Upper lobe of left lung (tissue), 6 donors: ENCODE measurements at regions not wholly inside any gene's neighbourhood (a gene's known extent, or its start where the extent isn't known, plus 50 kb on each side); places are given as distances from the start of the nearest gene placed in this dataset.
A peak's percentile ranks its signal among the peaks of the same experiment; 100 is the strongest.

Source experiments
- ATAC-seq, 2 donors: fragments of 200-7000 bp; cut with Tn5 transposase; one replicate each; pipeline ENCODE4 v1.9.1; 2022; ENCODE audit warnings: mild to moderate bottlenecking in 2 of 2, moderate library complexity in 2 of 2; ENCODE audit not compliant: low FRiP score in 2 of 2
- DNase-seq, 2 donors: peaks; one replicate each; pipeline ENCODE4 v3.0.0-alpha.2; 2019 to 2020
- H3K27ac ChIP-seq, 4 donors: fragments of 200-600 bp; sonication (generic); one replicate each; pipeline ENCODE4 v1.5.1; 2016 to 2019
- H3K27me3 ChIP-seq, 4 donors: fragments of 200-600 bp; sonication (generic); one replicate each; pipeline ENCODE4 v1.5.1; 2017 to 2019
- H3K36me3 ChIP-seq, 4 donors: fragments of 200-600 bp; sonication (generic); one replicate each; pipeline ENCODE4 v1.5.1; 2016 to 2019
- H3K4me1 ChIP-seq, 4 donors: fragments of 200-600 bp; sonication (generic); one replicate each; pipeline ENCODE4 v1.5.1; 2018 to 2019
- H3K4me3 ChIP-seq, 4 donors: fragments of 200-600 bp; sonication (generic); one replicate each; pipeline ENCODE4 v1.5.1; 2017 to 2019; ENCODE audit warnings: mild to moderate bottlenecking in 2 of 4, moderate library complexity in 1 of 4
- H3K9me3 ChIP-seq, 4 donors: fragments of 200-600 bp; sonication (generic); one replicate each; pipeline ENCODE4 v1.5.1; 2018 to 2019
- CTCF ChIP-seq, 6 experiments: fragments of 450-650 bp in 4 of 6; fragments of 200-600 bp in 2 of 6; sonication (generic) in 2 of 6; IDR thresholded peaks; one replicate each; pipeline ENCODE4 v1.5.1; 2016 to 2019; ENCODE audit warnings: antibody characterized with exemption in 6 of 6
- EP300 ChIP-seq, 4 donors: sonication (generic); formaldehyde crosslinking; IDR thresholded peaks; one replicate each; pipeline ENCODE4 v1.5.1; 2017; ENCODE audit warnings: antibody characterized with exemption in 4 of 4, control low read depth in 2 of 4
- POLR2A ChIP-seq, 4 donors: fragments of 450-650 bp; IDR thresholded peaks; one replicate each; pipeline ENCODE4 v1.5.1; 2016 to 2017; ENCODE audit warnings: antibody characterized with exemption in 4 of 4, mild to moderate bottlenecking in 2 of 4
- POLR2AphosphoS5 ChIP-seq, 2 donors: sonication (generic); formaldehyde crosslinking; IDR thresholded peaks; one replicate each; pipeline ENCODE4 v1.5.1; 2017; ENCODE audit warnings: antibody characterized with exemption in 2 of 2
- WGBS, 2 donors: methylation state at CpG; one replicate each; pipeline ENCODE4 v1.1.5; 2017 to 2018; 5-methylcytosine and 5-hydroxymethylcytosine counted together
- donor health status: DM: no; HTN: no; CAD: no; lungs with moderate emphysema.
- donor health status: DM: no; HTN: yes; CAD: no; lungs with severe emphysema.

- TF ChIP-seq CTCF (IDR thresholded peaks at IDR 0.05), result no peak
- TF ChIP-seq EP300 (IDR thresholded peaks at IDR 0.05), result no peak
- TF ChIP-seq POLR2A (IDR thresholded peaks at IDR 0.05), result no peak
- no peaks in the 10 kb centered on the region for H3K9me3 ChIP-seq
- H3K36me3 ChIP-seq, result no peaks in the 10 kb centered on the region
These were observed 317.6 kb downstream of the TBL1XR1 start for GRCh38 chr3:176879710-176880109.

GRCh38 chr3:176873261-176873660, 324.0 kb downstream of the TBL1XR1 start:
- DNase-seq, result no peak
- Histone ChIP-seq H3K27ac (no peak overlapping the region), H3K4me3 (no peak overlapping the region), H3K4me1 (peaks cover 0 to 6% (median 2%) of the 10 kb centered on the region in 4 donors), H3K27me3 (no peaks in the 10 kb centered on the region), H3K36me3 (no peaks in the 10 kb centered on the region), H3K9me3 (no peaks in the 10 kb centered on the region)
- 89 to 100% methylated on average over 1 of the region's 1 CpG for WGBS, 2 donors
- ATAC-seq, result peak in 1 of 2 donors; percentile 7
- TF ChIP-seq POLR2AphosphoS5 (IDR thresholded peaks at IDR 0.05) (no peak), EP300 (IDR thresholded peaks at IDR 0.05) (no peak), CTCF (IDR thresholded peaks at IDR 0.05) (no peak), POLR2A (IDR thresholded peaks at IDR 0.05) (no peak)

More at GRCh38 chr3:176879710-176880109, 317.6 kb downstream of the TBL1XR1 start:
- Histone ChIP-seq H3K27ac (no peak overlapping the region), H3K4me1 (no peaks in the 10 kb centered on the region), H3K4me3 (no peak overlapping the region), H3K27me3 (no peaks in the 10 kb centered on the region)
- DNase-seq (no peak), ATAC-seq (no peak)
- WGBS, 2 donors, result 95 to 100% methylated on average over 1 of the region's 1 CpG

- 21% methylated on average over 4 of the region's 4 CpGs for WGBS, 2 donors
- H3K36me3 ChIP-seq, result no peaks in the 10 kb centered on the region
- H3K4me3 ChIP-seq, result no peak overlapping the region
- no peaks in the 10 kb centered on the region for H3K27me3 ChIP-seq
- DNase-seq, result peak in 1 of 2 donors; percentile 38
- ATAC-seq, result peak; percentile 55 to 75
- TF ChIP-seq POLR2A (IDR thresholded peaks at IDR 0.05) (no peak), CTCF (IDR thresholded peaks at IDR 0.05) (peak; percentile 56 to 80 (median 67)), POLR2AphosphoS5 (IDR thresholded peaks at IDR 0.05) (no peak), EP300 (IDR thresholded peaks at IDR 0.05) (no peak)
- H3K27ac ChIP-seq, result no peak overlapping the region
- H3K9me3 ChIP-seq, result no peaks in the 10 kb centered on the region
- peaks cover 1 to 6% (median 4%) of the 10 kb centered on the region in 4 donors for H3K4me1 ChIP-seq
These were observed 324.5 kb downstream of the TBL1XR1 start for GRCh38 chr3:176872771-176873209.

- Histone ChIP-seq H3K36me3 (no peaks in the 10 kb centered on the region), H3K9me3 (no peaks in the 10 kb centered on the region), H3K4me1 (peaks cover 3 to 6% (median 5%) of the 10 kb centered on the region in 4 donors), H3K27me3 (no peaks in the 10 kb centered on the region), H3K27ac (no peak overlapping the region), H3K4me3 (no peak overlapping the region)
- ATAC-seq (no peak), DNase-seq (no peak)
- TF ChIP-seq EP300 (IDR thresholded peaks at IDR 0.05), result no peak
- TF ChIP-seq POLR2AphosphoS5 (IDR thresholded peaks at IDR 0.05), result no peak
- TF ChIP-seq POLR2A (IDR thresholded peaks at IDR 0.05), result no peak
- no peak for TF ChIP-seq CTCF (IDR thresholded peaks at IDR 0.05)
- WGBS, 2 donors, result 100% methylated on average over 1 of the region's 1 CpG
These were observed 326.8 kb downstream of the TBL1XR1 start for GRCh38 chr3:176870451-176870850.
